ENCODE measurements at regions not wholly inside any gene's neighbourhood (a gene's known extent, or its start where the extent isn't known, plus 50 kb on each side); places are given as distances from the start of the nearest gene placed in this dataset.

GRCh38 chr6:71481011-71481410, 192.4 kb downstream of the OGFRL1 start:
- DNase-seq (ENCODE audit: low read depth): no peak

- DNase-seq (ENCODE audit: low read depth): no peak
Observed at GRCh38 chr6:71481801-71482200, 193.2 kb downstream of the OGFRL1 start.

- no peak for DNase-seq (ENCODE audit: low read depth)
Observed at GRCh38 chr6:71482742-71483141, 194.1 kb downstream of the OGFRL1 start.

- no peak for DNase-seq (ENCODE audit: low read depth)
Observed at GRCh38 chr6:71486461-71486860, 197.8 kb downstream of the OGFRL1 start.

GRCh38 chr6:71488186-71488585, 199.6 kb downstream of the OGFRL1 start:
- no peak for DNase-seq (ENCODE audit: low read depth)

- DNase-seq (ENCODE audit: low read depth): no peak
Observed at GRCh38 chr6:71489736-71490135, 201.1 kb downstream of the OGFRL1 start.

- no peak for DNase-seq (ENCODE audit: low read depth)
Observed at GRCh38 chr6:71490876-71491275, 202.3 kb downstream of the OGFRL1 start.

GRCh38 chr6:71491844-71492243, 203.2 kb downstream of the OGFRL1 start:
- DNase-seq (ENCODE audit: low read depth): no peak

- no peak for DNase-seq (ENCODE audit: low read depth)
Observed at GRCh38 chr6:71492668-71493067, 204.1 kb downstream of the OGFRL1 start.

GRCh38 chr6:71496018-71496721, 207.6 kb downstream of the OGFRL1 start:
- no peak for DNase-seq (ENCODE audit: low read depth)

- no peak for DNase-seq (ENCODE audit: low read depth)
Observed at GRCh38 chr6:71496722-71497033, 208.1 kb downstream of the OGFRL1 start.

- DNase-seq (ENCODE audit: low read depth): no peak
Observed at GRCh38 chr6:71498638-71499037, 210.0 kb downstream of the OGFRL1 start.

GRCh38 chr6:71499667-71500066, 211.1 kb downstream of the OGFRL1 start:
- DNase-seq (ENCODE audit: low read depth): no peak

- DNase-seq (ENCODE audit: low read depth): no peak
Observed at GRCh38 chr6:71502168-71502567, 213.6 kb downstream of the OGFRL1 start.

- no peak for DNase-seq (ENCODE audit: low read depth)
Observed at GRCh38 chr6:71502956-71503355, 214.3 kb downstream of the OGFRL1 start.

- DNase-seq (ENCODE audit: low read depth): no peak
Observed at GRCh38 chr6:71507183-71507582, 218.6 kb downstream of the OGFRL1 start.

- DNase-seq (ENCODE audit: low read depth): no peak
Observed at GRCh38 chr6:71509191-71510005, 220.8 kb downstream of the OGFRL1 start.

- no peak for DNase-seq (ENCODE audit: low read depth)
Observed at GRCh38 chr6:71510057-71510713, 221.6 kb downstream of the OGFRL1 start.

- no peak for DNase-seq (ENCODE audit: low read depth)
Observed at GRCh38 chr6:71510856-71511255, 222.2 kb downstream of the OGFRL1 start.

- DNase-seq (ENCODE audit: low read depth): no peak
Observed at GRCh38 chr6:71512256-71512655, 223.6 kb downstream of the OGFRL1 start.

- no peak for DNase-seq (ENCODE audit: low read depth)
Observed at GRCh38 chr6:71513036-71513435, 224.4 kb downstream of the OGFRL1 start.

GRCh38 chr6:71523548-71523947, 234.9 kb downstream of the OGFRL1 start:
- DNase-seq (ENCODE audit: low read depth): no peak

- no peak for DNase-seq (ENCODE audit: low read depth)
Observed at GRCh38 chr6:71524201-71524600, 235.6 kb downstream of the OGFRL1 start.
